ENCODE measurements at regions not wholly inside any gene's neighbourhood (a gene's known extent, or its start where the extent isn't known, plus 50 kb on each side); places are given as distances from the start of the nearest gene placed in this dataset.

GRCh38 chr6:81861281-81861680 lies 108.8 kb upstream of the TENT5A start:
- TF ChIP-seq EP300 (IDR thresholded peaks at IDR 0.05; ENCODE audit: borderline replicate concordance) (no peak), NFIC (IDR thresholded peaks at IDR 0.05) (no peak), YY1 (IDR thresholded peaks at IDR 0.05; ENCODE audit: low read depth) (no peak)
